GM10266 (cell line): ENCODE measurements at regions not wholly inside any gene's neighbourhood (a gene's known extent, or its start where the extent isn't known, plus 50 kb on each side); places are given as distances from the start of the nearest gene placed in this dataset.

ENCODE experiments used
- DNase-seq: peaks from one replicate; pipeline ENCODE4 v3.0.0; 2012; ENCODE audit errors: extremely low spot score
- TF ChIP-seq, protein P1 (sequence below): IDR thresholded peaks from 2 replicates; pipeline ENCODE4 v1.5.1; 2012; ENCODE audit warnings: mild to moderate bottlenecking, low read depth; ENCODE audit not compliant: control insufficient read depth, insufficient read depth; ENCODE audit errors: missing control alignments

GRCh38 chr2:129422028-129422427 is 557.4 kb upstream of the RAB6C start:
- DNase-seq, result no peak
- TF ChIP-seq, protein P1, sequence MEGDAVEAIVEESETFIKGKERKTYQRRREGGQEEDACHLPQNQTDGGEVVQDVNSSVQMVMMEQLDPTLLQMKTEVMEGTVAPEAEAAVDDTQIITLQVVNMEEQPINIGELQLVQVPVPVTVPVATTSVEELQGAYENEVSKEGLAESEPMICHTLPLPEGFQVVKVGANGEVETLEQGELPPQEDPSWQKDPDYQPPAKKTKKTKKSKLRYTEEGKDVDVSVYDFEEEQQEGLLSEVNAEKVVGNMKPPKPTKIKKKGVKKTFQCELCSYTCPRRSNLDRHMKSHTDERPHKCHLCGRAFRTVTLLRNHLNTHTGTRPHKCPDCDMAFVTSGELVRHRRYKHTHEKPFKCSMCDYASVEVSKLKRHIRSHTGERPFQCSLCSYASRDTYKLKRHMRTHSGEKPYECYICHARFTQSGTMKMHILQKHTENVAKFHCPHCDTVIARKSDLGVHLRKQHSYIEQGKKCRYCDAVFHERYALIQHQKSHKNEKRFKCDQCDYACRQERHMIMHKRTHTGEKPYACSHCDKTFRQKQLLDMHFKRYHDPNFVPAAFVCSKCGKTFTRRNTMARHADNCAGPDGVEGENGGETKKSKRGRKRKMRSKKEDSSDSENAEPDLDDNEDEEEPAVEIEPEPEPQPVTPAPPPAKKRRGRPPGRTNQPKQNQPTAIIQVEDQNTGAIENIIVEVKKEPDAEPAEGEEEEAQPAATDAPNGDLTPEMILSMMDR, result no peak

- TF ChIP-seq, protein P1, result no peak
- no peak for DNase-seq
These were observed 551.3 kb upstream of the RAB6C start for GRCh38 chr2:129428086-129428660.

- DNase-seq, result no peak
- TF ChIP-seq, protein P1, result no peak
These were observed 548.6 kb upstream of the RAB6C start for GRCh38 chr2:129430911-129431310.

GRCh38 chr2:129431881-129432280 is 547.6 kb upstream of the RAB6C start:
- TF ChIP-seq, protein P1, result no peak
- no peak for DNase-seq

DNA sequence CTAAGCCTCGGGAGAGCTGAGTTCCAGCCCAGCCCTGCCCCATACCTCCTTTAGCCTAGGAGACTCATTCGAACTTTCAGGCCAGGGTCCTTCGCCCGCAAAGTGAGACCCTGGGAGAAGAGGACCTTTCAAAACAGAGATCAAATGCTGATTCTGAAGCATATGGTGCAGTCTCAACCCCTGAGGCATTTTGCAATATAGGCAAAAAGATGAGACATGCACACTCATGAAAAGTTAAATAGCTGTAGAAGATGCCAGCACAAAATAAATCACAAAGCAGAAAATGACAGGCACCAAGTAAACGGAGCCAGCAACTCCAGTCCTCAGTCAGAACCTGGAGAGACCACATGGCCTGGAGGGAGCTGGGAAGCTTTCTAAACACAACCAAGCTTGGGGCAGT is 542.7 kb upstream of the RAB6C start:
- DNase-seq, result no peak
- TF ChIP-seq, protein P1, result no peak

GRCh38 chr2:129437725-129438124 is 541.7 kb upstream of the RAB6C start:
- no peak for DNase-seq
- TF ChIP-seq, protein P1, result no peak

DNA sequence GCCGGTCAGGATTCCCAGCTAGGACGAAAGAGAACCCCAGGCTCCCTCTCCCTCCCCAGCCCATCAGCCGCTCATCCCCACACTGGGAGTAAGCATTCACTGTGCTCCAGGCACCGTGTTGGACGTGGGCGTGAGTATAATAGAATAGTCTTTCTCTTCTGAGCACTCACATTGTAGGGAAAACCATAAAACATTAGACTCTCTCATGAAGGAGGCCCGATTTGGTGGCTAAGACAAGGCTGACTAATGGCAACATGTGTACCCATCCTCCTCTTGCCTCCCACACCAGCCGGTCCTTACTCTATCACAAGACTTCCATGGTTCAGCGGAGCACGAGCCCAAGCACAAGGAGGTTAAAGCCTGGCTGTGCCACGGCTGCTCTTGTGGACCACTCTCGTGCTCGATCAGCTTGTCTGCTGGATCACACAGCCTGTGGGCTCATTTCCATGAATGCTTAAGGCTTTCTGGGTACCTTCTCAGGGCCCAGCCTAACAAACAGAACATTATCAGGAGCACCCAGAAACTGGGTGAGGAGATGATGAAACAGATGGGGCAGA is 540.9 kb upstream of the RAB6C start:
- TF ChIP-seq, protein P1, result no peak
- DNase-seq, result no peak
